C1 segment of cervical spinal cord (tissue), 14 donors: ENCODE measurements at regions not wholly inside any gene's neighbourhood (a gene's known extent, or its start where the extent isn't known, plus 50 kb on each side); places are given as distances from the start of the nearest gene placed in this dataset.

Experiments
- DNase-seq, 14 donors: peaks; one replicate each; lab custom pipeline; 2025; lab: John Stamatoyannopoulos, UW

DNA sequence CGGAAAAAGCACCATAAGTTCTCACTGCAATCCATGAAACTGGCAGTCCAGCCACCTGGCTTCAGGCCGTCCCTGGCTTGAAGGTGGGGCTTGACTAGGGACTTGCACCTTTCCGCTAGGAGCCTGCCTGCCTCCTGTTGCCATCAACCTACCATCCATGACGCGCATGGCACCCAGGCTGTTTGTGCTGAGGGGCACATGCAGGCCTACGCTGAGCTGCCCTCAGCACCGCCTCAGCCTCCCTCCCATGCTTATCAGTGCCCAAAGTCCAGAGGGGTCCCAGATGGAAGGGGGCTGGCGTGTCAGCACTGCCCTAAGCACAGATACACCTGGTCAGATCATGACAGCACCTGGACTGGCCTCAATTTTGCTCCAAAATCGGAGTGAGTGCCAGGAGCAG, 190.2 kb upstream of the LYPLAL1 start:
- DNase-seq = no peak

- DNase-seq = no peak
Measured at GRCh38 chr1:218983848-218984247, 189.8 kb upstream of the LYPLAL1 start.

DNA sequence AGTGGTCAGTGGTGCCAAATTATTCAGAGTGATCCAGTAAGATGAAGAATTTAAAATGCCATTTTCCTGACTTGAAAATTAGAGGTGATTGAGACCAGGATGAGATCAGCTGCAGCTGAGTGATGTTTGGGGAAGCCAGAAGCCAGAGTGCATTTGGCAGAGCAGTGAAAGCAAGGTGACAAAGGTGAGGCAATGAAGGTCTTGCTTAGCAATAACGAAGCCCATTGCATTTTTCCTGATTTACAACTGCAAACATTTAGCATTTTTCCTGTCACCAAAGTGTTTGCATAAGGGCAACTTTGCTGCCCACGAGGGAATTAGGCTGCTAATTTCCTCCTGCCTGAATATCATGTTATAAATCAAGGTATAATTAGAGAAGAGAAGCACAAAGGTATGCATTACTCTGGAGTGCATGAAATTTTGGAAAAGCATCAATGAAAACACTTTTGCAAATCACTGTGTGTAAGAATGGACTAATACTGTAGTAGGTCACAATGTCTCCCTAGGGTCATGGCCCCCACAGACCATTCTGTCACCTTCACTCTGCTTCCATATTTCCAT, 188.2 kb upstream of the LYPLAL1 start:
- no peak for DNase-seq

DNA sequence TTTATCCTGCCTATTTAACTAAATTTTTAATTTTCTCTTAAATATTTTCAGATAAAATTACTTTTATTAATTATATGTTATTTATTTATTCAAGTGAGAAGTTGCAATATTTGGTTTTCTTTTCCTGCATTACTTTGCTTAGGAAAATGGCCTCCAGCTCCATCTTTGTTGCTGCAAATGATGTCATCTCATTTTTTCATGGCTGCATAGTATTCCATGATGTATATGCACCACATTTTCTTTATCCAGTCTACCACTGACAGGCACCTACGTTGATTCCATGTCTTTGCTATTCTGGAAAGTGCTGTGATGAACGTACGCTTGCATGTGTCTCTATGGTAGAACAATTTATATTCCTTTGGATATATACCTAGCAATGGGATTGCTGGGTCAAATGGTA, 186.9 kb upstream of the LYPLAL1 start:
- no peak for DNase-seq

- DNase-seq = no peak
Measured at GRCh38 chr1:218990019-218990418, 183.7 kb upstream of the LYPLAL1 start.

GRCh38 chr1:218991089-218991488, 182.6 kb upstream of the LYPLAL1 start:
- DNase-seq = no peak

GRCh38 chr1:218994615-218995014, 179.1 kb upstream of the LYPLAL1 start:
- DNase-seq = no peak

DNA sequence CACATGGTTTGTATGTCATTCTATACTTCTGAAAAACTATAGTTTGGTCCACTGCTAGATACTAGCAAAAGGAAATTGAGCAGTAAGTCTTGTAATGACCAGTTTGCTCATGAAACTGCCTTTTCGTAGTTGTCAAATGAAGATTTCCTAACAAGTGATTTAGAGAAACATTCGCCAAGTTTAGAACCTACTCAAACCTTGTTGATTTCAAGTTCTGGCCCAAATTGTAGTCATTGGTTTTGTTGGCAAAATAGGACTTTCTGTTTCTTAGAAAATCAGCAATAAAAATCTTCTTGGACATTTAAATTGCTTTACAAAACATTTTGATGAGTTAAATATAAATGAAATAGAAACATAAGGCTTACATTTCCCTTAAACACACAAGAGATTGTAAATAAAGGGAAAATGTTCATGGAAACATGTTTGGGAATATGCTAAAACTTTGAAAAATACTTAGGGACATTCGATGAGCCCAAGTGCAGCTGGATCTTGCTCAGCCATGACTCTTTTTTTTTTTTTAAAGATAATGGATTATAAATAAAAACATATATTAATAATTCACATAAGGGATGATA, 178.5 kb upstream of the LYPLAL1 start:
- DNase-seq = no peak

- no peak for DNase-seq
Measured at GRCh38 chr1:218996362-218996761, 177.3 kb upstream of the LYPLAL1 start.

GRCh38 chr1:219000005-219000404, 173.7 kb upstream of the LYPLAL1 start:
- DNase-seq = no peak

- no peak for DNase-seq
Measured at GRCh38 chr1:219000631-219001030, 173.0 kb upstream of the LYPLAL1 start.

DNA sequence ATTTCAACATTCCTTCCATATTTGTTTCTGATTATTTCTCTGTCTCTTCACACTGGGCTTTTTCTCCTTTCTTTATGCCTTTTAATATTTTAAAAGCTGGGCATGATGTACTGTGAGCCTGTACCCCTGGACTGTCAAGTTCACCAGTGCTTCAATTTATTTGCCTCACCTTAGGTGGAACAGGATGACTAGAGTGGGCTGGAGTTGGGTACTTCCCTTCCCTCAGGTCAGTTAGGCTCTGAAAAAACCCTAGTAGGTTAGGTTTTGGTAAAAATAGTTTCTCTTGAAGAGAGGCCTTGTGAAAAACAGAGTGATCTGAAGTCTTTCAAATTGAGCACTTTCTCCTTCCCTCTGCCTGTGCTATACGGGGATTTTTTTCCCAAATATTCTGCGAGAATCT, 163.0 kb upstream of the LYPLAL1 start:
- no peak for DNase-seq

GRCh38 chr1:219020386-219020785, 153.3 kb upstream of the LYPLAL1 start:
- no peak for DNase-seq

GRCh38 chr1:219020846-219021245, 152.8 kb upstream of the LYPLAL1 start:
- DNase-seq = no peak

- DNase-seq = no peak
Measured at GRCh38 chr1:219027146-219027673, 146.5 kb upstream of the LYPLAL1 start.

- no peak for DNase-seq
Measured at GRCh38 chr1:219031809-219032208, 141.9 kb upstream of the LYPLAL1 start.

DNA sequence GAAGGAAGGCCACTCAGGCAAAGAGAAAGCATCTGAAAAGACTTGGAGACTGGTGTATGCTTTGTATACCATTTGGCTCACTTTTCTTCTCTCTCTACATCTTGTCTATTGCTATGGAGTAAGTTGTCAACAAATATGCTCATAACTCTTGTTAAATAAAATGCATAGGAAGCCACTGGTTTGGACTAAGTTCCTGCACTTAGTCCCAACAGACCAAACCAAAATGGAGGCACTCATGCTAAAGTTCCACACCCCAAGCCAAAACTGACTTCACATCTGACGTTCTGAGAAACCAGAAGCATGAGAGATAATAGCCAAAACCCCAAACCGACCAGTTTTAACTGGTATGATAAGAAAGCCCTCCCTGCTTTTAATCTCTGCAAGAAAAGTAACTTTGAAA, 135.3 kb upstream of the LYPLAL1 start:
- DNase-seq = no peak

- DNase-seq = no peak
Measured at GRCh38 chr1:219039017-219039681, 134.5 kb upstream of the LYPLAL1 start.

DNA sequence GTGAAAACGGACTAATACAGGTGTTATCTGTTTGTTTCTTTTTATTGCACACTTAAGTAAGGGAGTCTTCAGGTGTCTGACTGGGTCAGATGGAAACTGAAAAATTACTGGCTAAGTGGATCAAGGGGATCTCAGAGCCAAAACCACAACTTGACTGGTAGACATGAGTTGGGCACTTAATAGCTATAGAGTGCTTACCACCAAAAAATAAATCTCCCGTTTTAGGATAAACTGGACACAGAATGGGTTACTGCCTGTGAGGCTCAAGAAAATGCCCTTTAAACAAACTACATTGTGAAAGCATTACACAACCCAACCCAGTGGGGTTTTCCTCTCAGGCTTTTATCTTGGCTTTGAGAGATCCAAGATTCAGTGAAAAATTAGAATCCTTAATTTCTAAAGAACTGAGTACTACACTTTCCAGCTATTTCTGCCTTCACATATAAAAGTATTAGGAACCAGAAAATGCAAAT, 134.0 kb upstream of the LYPLAL1 start:
- no peak for DNase-seq

DNA sequence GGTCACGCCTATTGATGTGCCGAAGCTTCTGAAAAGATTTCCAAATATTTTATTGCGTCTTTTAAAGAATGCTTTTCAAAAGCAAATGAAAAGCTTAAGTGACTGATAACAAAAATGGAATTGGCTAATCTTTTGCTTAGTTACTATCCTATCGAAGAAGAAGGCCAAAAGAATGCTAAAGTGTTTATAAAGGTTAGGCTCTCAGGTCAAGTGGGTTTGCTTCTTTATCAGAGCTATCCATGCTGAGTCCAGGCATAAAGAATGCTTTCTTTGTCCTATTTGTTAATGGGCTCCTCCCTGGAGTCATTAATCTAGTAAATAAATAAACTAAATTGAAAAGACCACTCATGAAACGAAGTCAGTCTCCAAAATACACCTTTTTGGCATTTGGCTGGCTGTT, 133.4 kb upstream of the LYPLAL1 start:
- DNase-seq = no peak

DNA sequence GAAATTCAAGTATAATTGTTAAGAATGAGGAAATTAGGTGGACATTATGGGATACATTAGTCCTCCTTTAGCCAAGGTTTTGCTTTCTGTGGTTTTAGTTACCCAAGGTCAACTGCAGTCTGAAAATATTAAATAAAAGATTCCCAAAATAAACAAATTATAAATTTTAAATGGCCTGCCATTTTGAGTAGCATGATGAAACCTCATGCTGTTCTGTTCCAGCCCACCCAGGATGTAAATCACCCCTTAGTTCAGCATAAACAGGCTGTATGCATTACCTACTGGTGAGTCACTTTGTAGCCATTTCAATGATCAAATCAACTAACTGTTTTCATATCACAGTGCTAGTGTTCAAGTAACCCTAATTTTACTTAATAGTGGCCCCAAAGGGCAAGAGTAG, 132.5 kb upstream of the LYPLAL1 start:
- no peak for DNase-seq

- DNase-seq = no peak
Measured at GRCh38 chr1:219041818-219042217, 131.9 kb upstream of the LYPLAL1 start.

DNA sequence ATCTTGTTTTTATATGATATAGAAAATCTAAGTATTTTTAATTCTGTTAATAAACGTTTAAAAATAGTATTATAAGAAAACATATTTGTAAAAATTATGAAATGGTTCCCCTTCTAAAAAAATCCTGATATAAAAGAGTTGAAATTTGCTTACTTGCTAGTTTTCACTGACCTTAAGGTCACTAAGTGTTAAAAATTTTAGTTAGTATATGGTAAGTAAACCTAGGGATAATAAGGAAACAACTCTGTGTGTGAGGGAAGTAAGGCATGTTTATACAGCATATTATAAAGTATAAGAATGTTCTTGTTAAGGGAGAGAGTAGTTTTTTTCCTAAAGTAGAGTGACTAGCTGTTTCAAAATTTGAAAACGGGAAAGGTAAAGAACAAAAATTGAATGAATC, 130.9 kb upstream of the LYPLAL1 start:
- DNase-seq = no peak
